HepG2 (cell line): ENCODE measurements at regions not wholly inside any gene's neighbourhood (a gene's known extent, or its start where the extent isn't known, plus 50 kb on each side); places are given as distances from the start of the nearest gene placed in this dataset.

ENCODE experiments used
- ATAC-seq: fragments of 200-7000 bp; cut with Tn5 transposase; 3 replicates; pipeline ENCODE4 v1.9.1; 2020; ENCODE audit warnings: mild to moderate bottlenecking, moderate library complexity
- BruUV-seq: library from RNA; stranded (reverse); fragments of 400-500 nt; replicated peaks from 2 replicates; lab custom pipeline; 2021; lab: Mats Ljungman, UMichigan
- CTCF ChIA-PET: fragments of 300-600 bp; formaldehyde crosslinking; extraction: SDS; loops from one replicate; lab custom pipeline; 2021; ENCODE audit warnings: low total read pairs, inconsistent platforms, low intra/inter-chr PET ratio; lab: Yijun Ruan, JAX
- POLR2A ChIA-PET: fragments of 350-600 bp; sonication (Branson Sonifier 250); formaldehyde crosslinking; loops from one replicate; lab custom pipeline; 2020; ENCODE audit warnings: antibody characterized with exemption, inconsistent platforms; lab: Yijun Ruan, JAX
- DNase-seq: peaks from one replicate; pipeline ENCODE4 v3.0.0-alpha.2; 2015; ENCODE audit warnings: low spot score
- FAIRE-seq: peaks from 3 replicates; lab custom pipeline; 2011; peaks lifted over from hg19 to GRCh38; lab: Jason Lieb, UNC
- H2AFZ ChIP-seq: one replicate; pipeline ENCODE4 v1.6.1; 2011; ENCODE audit warnings: low read length, inconsistent platforms
- H3K27ac ChIP-seq: fragments of 300-600 bp; 3 replicates; pipeline ENCODE4 v1.8.0; 2011; ENCODE audit warnings: mixed run types, mild to moderate bottlenecking, mixed read lengths, low read length, inconsistent platforms; ENCODE audit not compliant: insufficient read depth; ENCODE audit errors: extremely low read length
- H3K27me3 ChIP-seq, 2 experiments: fragments of 200-600 bp in 1 of 2; 2 replicates in 1 of 2; 3 replicates in 1 of 2; pipeline versions ENCODE4 v1.6.0 to v1.8.0; 2011; ENCODE audit warnings: low read length in 2 of 2, mild to moderate bottlenecking in 2 of 2, moderate library complexity in 2 of 2, inconsistent platforms in 1 of 2; ENCODE audit not compliant: insufficient read depth in 2 of 2, control insufficient read depth in 1 of 2
- H3K36me3 ChIP-seq, 2 experiments: fragments of 200-600 bp in 1 of 2; replicated peaks in 1 of 2; 2 replicates in 1 of 2; 3 replicates in 1 of 2; pipeline versions ENCODE4 v1.5.1 to v1.8.0; 2011; ENCODE audit warnings: low read length in 2 of 2, inconsistent platforms in 1 of 2; ENCODE audit not compliant: insufficient read depth in 2 of 2, control insufficient read depth in 1 of 2
- H3K4me1 ChIP-seq: 2 replicates; pipeline ENCODE4 v1.5.1; 2012; ENCODE audit warnings: low read length, inconsistent platforms; ENCODE audit not compliant: insufficient read depth
- H3K4me2 ChIP-seq: 2 replicates; pipeline ENCODE4 v1.6.0; 2011; ENCODE audit warnings: low read depth, low read length, inconsistent platforms
- H3K4me3 ChIP-seq, 3 experiments: fragments of 200-600 bp in 1 of 3; sonication (generic), shearing (Covaris generic) in 1 of 3; replicated peaks in 1 of 3; 2 replicates each; pipeline ENCODE4 v1.5.1; 2011 to 2016; ENCODE audit warnings: low read length in 3 of 3, inconsistent platforms in 2 of 3, low read depth in 2 of 3, mild to moderate bottlenecking in 2 of 3, control low read depth in 1 of 3, mixed read lengths in 1 of 3; ENCODE audit not compliant: insufficient read depth in 1 of 3
- H3K79me2 ChIP-seq: one replicate; pipeline ENCODE4 v1.6.1; 2011; ENCODE audit warnings: low read length, inconsistent platforms; ENCODE audit not compliant: insufficient read depth
- H3K9ac ChIP-seq: 2 replicates; pipeline ENCODE4 v1.6.0; 2011; ENCODE audit warnings: mild to moderate bottlenecking, low read depth, low read length, inconsistent platforms; ENCODE audit not compliant: insufficient read depth
- H3K9me3 ChIP-seq: 2 replicates; pipeline ENCODE4 v1.5.1; 2012; ENCODE audit warnings: mild to moderate bottlenecking, low read length
- H4K20me1 ChIP-seq: 2 replicates; pipeline ENCODE4 v1.6.0; 2011; ENCODE audit warnings: inconsistent platforms, mild to moderate bottlenecking, low read length, moderate library complexity; ENCODE audit not compliant: insufficient read depth
- FOXK1 ChIP-seq: sonication (generic); formaldehyde crosslinking; IDR thresholded peaks from 2 replicates; pipeline ENCODE4 v1.4.0; 2020; ENCODE audit warnings: low read depth, missing genetic modification reagents, borderline replicate concordance
- GATA4 ChIP-seq: sonication (generic); IDR thresholded peaks from 2 replicates; pipeline ENCODE4 v1.6.1; 2016; ENCODE audit warnings: antibody characterized with exemption, low read depth, borderline replicate concordance
- GATAD2A ChIP-seq: IDR thresholded peaks from 2 replicates; pipeline ENCODE4 v1.6.1; 2016
- JUN ChIP-seq: sonication (generic); formaldehyde crosslinking; IDR thresholded peaks from 2 replicates; pipeline ENCODE4 v1.4.0; 2020; ENCODE audit warnings: mild to moderate bottlenecking, missing genetic modification reagents
- MLXIP ChIP-seq: sonication (generic); formaldehyde crosslinking; IDR thresholded peaks from 2 replicates; pipeline ENCODE4 v1.9.0; 2021; ENCODE audit warnings: missing genetic modification reagents, borderline replicate concordance
- MXD4 ChIP-seq: IDR thresholded peaks from 2 replicates; pipeline ENCODE4 v1.6.1; 2016; ENCODE audit warnings: mild to moderate bottlenecking, missing biosample characterization, missing genetic modification reagents
- NR0B2 ChIP-seq: sonication (generic); formaldehyde crosslinking; IDR thresholded peaks from 2 replicates; pipeline ENCODE4 v1.4.0; 2020; ENCODE audit warnings: mild to moderate bottlenecking, missing genetic modification reagents
- RBFOX2 ChIP-seq: fragments of 200-400 bp; formaldehyde crosslinking; IDR thresholded peaks from 2 replicates; pipeline ENCODE4 v1.6.1; 2017; ENCODE audit warnings: low read depth, mild to moderate bottlenecking, low read length
- RFX3 ChIP-seq: IDR thresholded peaks from 2 replicates; pipeline ENCODE4 v1.6.1; 2016; ENCODE audit warnings: missing biosample characterization, missing genetic modification reagents
- SAP130 ChIP-seq: IDR thresholded peaks from 2 replicates; pipeline ENCODE4 v1.6.1; 2016; ENCODE audit warnings: low read depth
- SOX13 ChIP-seq, 3 experiments: fragments of 450-650 bp in 1 of 3; sonication (generic) in 1 of 3; formaldehyde crosslinking in 1 of 3; IDR thresholded peaks in 2 of 3; conservative IDR thresholded peaks in 1 of 3; 2 replicates each; pipeline versions ENCODE4 v1.5.0 to v1.6.1; 2016 to 2020; ENCODE audit warnings: antibody characterized with exemption in 1 of 3, mild to moderate bottlenecking in 1 of 3, missing compliant biosample characterization in 1 of 3, missing genetic modification reagents in 1 of 3, moderate library complexity in 1 of 3
- ZBTB46 ChIP-seq: sonication (generic); formaldehyde crosslinking; IDR thresholded peaks from 2 replicates; pipeline ENCODE4 v1.4.0; 2020; ENCODE audit warnings: mild to moderate bottlenecking, missing genetic modification reagents, borderline replicate concordance
- ZNF230 ChIP-seq: sonication (generic); formaldehyde crosslinking; IDR thresholded peaks from 2 replicates; pipeline ENCODE4 v1.4.0; 2020; ENCODE audit warnings: mild to moderate bottlenecking, missing genetic modification reagents
- ZNF260 ChIP-seq: sonication (generic); formaldehyde crosslinking; IDR thresholded peaks from 2 replicates; pipeline ENCODE4 v1.4.0; 2020; ENCODE audit warnings: missing genetic modification reagents, low read depth, mild to moderate bottlenecking, borderline replicate concordance
- ZNF282 ChIP-seq: fragments of 450-650 bp; IDR thresholded peaks from 2 replicates; pipeline ENCODE4 v1.6.1; 2018; ENCODE audit not compliant: partially characterized antibody
- ZNF501 ChIP-seq: sonication (generic); formaldehyde crosslinking; IDR thresholded peaks from 2 replicates; pipeline ENCODE4 v1.5.1; 2020; ENCODE audit warnings: mild to moderate bottlenecking, moderate library complexity, missing genetic modification reagents
- ZNF639 ChIP-seq: conservative IDR thresholded peaks from 2 replicates; pipeline ENCODE4 v1.6.1; 2018; ENCODE audit warnings: missing genetic modification reagents
- ZNF660 ChIP-seq: sonication (generic); formaldehyde crosslinking; IDR thresholded peaks from 2 replicates; pipeline ENCODE4 v1.5.1; 2020; ENCODE audit warnings: mild to moderate bottlenecking, low read depth, missing genetic modification reagents, borderline replicate concordance
- WGBS: methylation state at CpG from one replicate; pipeline ENCODE4 v1.1.6; 2017; ENCODE audit warnings: low lambda C conversion rate; 5-methylcytosine and 5-hydroxymethylcytosine counted together
- in situ Hi-C: cut with HindIII; loops from 2 replicates; pipeline ENCODE4 v1.10.0; 2017; ENCODE audit warnings: low pct_unique_long_range_greater_than_20kb; ENCODE audit not compliant: extremely low pct_ligation_motif_present
- intact Hi-C: fragments of 100-400 bp; cut with micrococcal nuclease; formaldehyde crosslinking; loops from one replicate; pipeline ENCODE4 v1.10.0; 2022; ENCODE audit not compliant: unreplicated experiment

- H3K9ac ChIP-seq, result no peak overlapping the region
- ATAC-seq, result no peak
- ChIA-PET POLR2A (no interaction called here), CTCF (no interaction called here)
- no peaks in the 10 kb centered on the region for H3K79me2 ChIP-seq
- no peaks in the 10 kb centered on the region for H4K20me1 ChIP-seq
- H3K4me2 ChIP-seq, result no peak overlapping the region
- in situ Hi-C loops (no loop called here), intact Hi-C loops (no loop called here)
- no peaks in the 10 kb centered on the region for H3K9me3 ChIP-seq
- H2AFZ ChIP-seq, result no peak overlapping the region
- H3K4me1 ChIP-seq, result no peaks in the 10 kb centered on the region
- H3K4me3 ChIP-seq, result no peak overlapping the region
- whole genome bisulfite sequencing, result 2% methylated on average over 2 of the region's 2 CpGs
- H3K27ac ChIP-seq, result no peak overlapping the region
- no peak for DNase-seq
- H3K36me3 ChIP-seq, result no peaks in the 10 kb centered on the region
- no peaks in the 10 kb centered on the region for H3K27me3 ChIP-seq
- FAIRE-seq, result no peak
- no TSS peak for BruUV-seq
- no peak for TF ChIP-seq MXD4 (CRISPR knock-in tag)
- no peak for TF ChIP-seq RFX3
- no peak for TF ChIP-seq MLXIP
- TF ChIP-seq GATAD2A (CRISPR knock-in tag), result no peak
- no peak for TF ChIP-seq ZNF639 (CRISPR knock-in tag)
- TF ChIP-seq ZNF660, result no peak
- TF ChIP-seq SOX13 (IDR thresholded peaks at IDR 0.05), result no peak
- TF ChIP-seq SOX13 (CRISPR knock-in tag; conservative IDR thresholded peaks at IDR 0.05 in 1 of 2, IDR thresholded peaks at IDR 0.05 in 1 of 2), result no peak
- no peak for TF ChIP-seq ZNF260 (CRISPR knock-in tag)
- TF ChIP-seq RBFOX2, result no peak
- no peak for TF ChIP-seq ZNF501 (CRISPR knock-in tag)
- no peak for TF ChIP-seq SAP130 (CRISPR knock-in tag)
- TF ChIP-seq FOXK1, result no peak
- TF ChIP-seq ZNF282, result no peak
- no peak for TF ChIP-seq JUN
- no peak for TF ChIP-seq ZNF230 (CRISPR knock-in tag)
- no peak for TF ChIP-seq ZBTB46
- TF ChIP-seq GATA4, result no peak
- no peak for TF ChIP-seq NR0B2 (CRISPR knock-in tag)
Observed at GRCh38 chr9:87054999-87055686, 107.8 kb upstream of the GAS1 start.
